GM12874 (cell line): ENCODE measurements at regions not wholly inside any gene's neighbourhood (a gene's known extent, or its start where the extent isn't known, plus 50 kb on each side); places are given as distances from the start of the nearest gene placed in this dataset.

Source experiments
- TF ChIP-seq, protein P1 (sequence below): IDR thresholded peaks from 2 replicates; pipeline ENCODE4 v1.5.1; 2011; ENCODE audit warnings: low read depth, mild to moderate bottlenecking, control low read depth, low read length, moderate library complexity; ENCODE audit not compliant: insufficient read depth

DNA sequence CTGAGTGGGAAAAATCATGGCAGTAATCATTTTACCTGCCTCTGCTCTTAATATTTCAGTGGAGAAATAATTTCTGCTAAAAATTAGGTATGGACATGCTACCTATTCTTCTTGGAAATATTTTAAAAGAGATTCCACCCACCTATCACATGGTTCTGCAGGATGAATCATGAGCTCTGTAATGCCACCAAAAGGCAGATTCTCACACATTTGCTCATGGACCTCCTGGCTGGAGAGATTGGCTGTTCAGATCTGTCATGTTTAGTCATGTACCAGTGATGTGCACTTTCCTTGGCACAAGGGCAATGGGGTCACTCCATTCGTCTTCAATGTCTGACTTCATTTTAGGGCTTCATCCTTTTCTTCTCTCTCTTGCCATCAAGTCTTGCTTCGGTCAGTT is 101.8 kb upstream of the MBNL2 start:
- TF ChIP-seq, protein P1, sequence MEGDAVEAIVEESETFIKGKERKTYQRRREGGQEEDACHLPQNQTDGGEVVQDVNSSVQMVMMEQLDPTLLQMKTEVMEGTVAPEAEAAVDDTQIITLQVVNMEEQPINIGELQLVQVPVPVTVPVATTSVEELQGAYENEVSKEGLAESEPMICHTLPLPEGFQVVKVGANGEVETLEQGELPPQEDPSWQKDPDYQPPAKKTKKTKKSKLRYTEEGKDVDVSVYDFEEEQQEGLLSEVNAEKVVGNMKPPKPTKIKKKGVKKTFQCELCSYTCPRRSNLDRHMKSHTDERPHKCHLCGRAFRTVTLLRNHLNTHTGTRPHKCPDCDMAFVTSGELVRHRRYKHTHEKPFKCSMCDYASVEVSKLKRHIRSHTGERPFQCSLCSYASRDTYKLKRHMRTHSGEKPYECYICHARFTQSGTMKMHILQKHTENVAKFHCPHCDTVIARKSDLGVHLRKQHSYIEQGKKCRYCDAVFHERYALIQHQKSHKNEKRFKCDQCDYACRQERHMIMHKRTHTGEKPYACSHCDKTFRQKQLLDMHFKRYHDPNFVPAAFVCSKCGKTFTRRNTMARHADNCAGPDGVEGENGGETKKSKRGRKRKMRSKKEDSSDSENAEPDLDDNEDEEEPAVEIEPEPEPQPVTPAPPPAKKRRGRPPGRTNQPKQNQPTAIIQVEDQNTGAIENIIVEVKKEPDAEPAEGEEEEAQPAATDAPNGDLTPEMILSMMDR, result no peak

DNA sequence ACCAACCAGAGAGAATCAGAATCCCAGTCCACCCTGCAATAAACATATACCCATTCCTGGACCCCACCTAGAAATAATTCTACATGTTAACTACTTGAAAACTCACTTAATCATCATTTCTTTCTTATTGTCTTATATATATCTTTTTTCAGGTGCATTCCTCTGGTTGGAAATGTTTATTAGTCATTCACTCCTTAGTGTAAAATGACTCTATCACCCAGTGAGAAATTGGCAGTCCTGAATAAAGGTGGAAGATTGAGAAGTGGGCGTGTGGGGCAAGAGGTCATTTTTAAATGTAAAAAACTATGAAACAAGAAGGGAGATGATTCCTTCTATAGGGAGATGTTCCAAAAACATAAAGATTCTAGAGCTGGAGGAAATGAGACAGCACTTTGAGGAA is 101.2 kb upstream of the MBNL2 start:
- TF ChIP-seq, protein P1, result no peak

DNA sequence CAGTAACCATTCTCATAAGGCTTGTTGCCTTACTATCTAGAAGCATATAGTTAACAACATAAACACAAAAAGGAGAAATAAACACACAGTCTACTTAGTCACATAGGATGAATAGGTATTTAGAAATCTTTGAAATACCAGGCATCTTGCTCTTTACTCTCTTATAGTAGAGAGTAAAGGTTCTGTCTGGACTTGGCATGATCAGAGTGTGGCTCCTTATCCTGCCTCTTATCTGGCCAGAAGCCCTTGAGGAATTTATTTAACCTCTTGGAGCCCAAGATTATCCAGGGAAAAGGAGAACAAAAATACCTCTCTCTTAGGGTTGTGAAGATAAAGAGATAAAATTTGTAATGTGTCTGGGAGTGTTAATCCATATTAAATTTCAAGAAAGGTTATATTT is 100.2 kb upstream of the MBNL2 start:
- TF ChIP-seq, protein P1, result no peak

DNA sequence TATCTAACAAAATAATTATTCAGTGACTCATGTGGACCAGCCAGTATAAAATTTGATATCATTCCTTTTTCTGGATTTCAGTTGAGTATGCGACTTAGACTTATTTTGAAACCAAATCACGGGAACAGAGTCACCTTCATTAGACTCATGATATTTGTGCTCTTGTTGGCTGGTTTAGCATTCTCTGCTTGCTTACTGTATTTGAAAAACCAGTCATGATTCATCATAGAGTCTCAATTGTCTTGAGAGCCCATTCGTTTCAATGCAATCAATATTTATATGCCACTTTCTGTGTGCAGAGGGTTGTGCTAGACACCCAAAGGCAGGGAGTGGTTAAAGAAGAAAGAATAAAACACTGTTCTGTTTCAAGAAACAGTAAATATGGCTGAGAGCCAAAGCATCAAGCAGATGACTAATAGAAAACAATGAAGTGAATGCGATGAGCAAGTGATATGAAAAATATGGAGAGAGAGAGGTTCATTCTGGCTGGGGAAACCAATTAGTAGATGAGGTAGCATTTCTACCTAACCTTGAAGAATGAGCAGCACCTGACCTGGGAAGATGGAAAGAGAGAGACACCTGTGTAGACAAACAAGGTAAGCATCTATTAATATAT is 99.6 kb upstream of the MBNL2 start:
- TF ChIP-seq, protein P1, result no peak

DNA sequence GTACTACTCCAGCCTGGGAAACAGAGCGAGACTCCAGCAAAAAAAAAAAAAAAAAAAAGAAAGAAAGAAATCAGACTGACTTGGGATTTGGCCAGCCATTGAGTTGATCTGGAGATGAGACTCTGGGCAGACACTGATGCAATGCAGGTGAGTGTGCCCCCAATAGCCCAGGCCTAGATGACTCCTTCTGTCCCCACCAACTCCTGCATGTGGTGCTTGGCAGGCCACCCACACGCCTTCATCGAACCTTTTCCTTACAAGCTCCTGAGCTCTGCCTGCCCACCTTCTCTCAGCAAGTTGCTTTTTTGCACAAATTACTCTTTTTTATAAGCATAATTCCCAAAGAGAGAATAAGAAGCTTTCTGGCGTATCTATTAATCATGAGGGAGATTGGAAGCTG is 97.9 kb upstream of the MBNL2 start:
- TF ChIP-seq, protein P1, result no peak

DNA sequence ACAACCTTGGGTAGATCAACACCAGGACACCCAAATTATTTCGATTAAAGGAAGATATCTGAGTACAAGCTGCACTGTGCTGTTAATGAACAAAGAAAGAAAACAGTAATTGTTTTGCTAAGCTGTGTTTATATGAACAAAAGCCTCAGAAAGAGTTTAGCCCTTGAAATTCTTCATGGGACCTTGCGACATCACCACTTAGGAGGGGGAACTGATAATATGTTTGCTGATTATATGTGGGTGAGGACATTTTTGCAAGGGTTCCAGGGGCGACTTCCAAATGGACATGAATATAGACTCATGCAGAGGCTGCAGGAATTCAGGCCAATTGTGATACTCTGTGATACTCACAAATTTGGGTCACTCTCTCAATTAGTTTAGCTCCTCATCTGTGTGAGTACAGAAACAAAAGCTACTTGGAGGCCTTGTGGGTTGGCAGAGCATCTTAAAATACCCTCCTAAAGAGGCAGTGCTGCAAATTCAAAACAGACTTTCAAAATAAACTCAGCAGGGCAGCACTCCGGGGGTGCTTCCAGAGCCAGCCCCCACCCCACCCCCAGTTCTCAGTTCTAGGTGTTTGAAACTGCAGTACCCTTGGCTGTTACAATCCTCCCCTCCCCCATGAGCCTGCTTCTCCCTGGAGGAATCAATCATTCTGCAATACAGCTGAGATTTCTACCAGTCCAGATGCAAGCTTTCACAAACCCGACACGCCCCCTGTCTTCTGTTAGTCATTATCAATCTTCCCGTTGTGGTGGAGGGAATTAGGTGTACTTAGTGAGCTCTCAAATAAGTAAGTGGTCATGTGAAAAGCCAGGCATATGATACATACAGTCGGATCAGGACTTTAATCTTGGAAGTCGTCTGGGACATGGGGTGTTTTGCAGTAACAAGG is 97.0 kb upstream of the MBNL2 start:
- TF ChIP-seq, protein P1, result no peak

DNA sequence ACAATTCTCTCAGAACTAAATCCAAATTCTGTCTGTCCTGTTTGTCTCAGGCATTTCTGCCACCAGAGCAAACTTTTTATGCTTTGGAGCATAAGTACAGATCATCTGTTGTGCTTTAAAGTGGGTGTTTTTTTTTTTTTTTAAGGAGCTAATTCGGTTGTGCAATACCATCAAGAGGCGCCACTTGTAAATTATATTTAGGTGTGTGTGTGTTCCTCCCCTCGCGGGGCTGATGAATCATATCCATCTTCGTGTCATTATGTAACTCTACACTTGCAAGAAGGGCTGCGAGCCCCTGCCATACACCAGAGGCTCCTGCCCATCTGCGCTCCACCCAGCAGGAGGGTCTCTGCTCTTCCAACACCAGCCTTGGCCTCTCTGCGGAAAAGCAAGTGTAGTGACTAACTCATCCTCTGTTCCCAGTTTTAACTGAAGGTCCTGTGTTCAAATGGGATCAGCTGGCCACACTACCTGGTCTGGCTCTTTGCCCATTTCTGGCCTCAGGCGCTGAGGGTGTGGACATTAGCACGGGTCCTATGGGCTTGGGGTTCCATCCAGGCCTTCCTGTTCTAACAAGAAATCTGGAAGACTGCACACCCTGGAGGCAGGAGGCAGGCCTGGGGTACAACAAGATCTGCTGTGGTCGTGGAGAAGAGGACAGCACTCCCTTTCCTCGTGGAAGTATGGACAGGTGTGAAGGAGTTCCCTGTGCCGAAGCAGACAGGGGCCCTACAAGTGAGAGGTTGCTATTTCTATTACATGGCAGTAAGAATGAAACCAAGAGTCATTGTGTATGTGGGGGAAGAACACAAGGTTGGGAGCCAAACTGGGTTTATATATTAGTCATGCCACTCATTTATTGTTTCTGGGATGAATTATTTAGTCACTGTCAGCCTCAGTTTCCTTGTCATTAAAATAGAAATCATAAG is 96.1 kb upstream of the MBNL2 start:
- TF ChIP-seq, protein P1, result no peak
